ENCODE measurements at regions not wholly inside any gene's neighbourhood (a gene's known extent, or its start where the extent isn't known, plus 50 kb on each side); places are given as distances from the start of the nearest gene placed in this dataset.

DNA sequence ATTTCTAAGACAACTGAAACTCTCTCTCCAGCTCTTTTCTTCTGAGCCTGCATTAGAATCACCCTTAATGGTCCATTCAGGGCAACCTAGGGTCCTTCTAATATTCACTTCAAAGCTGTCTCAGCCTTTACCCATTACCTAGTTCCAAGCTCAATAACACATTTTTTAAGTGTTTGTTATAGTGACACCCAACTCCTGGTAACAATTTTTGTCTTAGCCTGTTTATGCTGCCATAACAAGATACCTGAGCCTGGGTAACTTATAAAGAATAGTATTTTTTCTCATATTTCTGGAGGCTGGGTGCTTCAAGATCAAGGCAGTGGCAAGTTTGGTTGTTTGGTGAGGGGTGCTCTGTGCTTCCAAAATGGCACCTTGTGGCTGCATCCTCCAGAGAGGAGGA is 531.5 kb upstream of the USP24 start:
- no peak for TF ChIP-seq POLR2A (IDR thresholded peaks at IDR 0.05)
- TF ChIP-seq, protein P1, sequence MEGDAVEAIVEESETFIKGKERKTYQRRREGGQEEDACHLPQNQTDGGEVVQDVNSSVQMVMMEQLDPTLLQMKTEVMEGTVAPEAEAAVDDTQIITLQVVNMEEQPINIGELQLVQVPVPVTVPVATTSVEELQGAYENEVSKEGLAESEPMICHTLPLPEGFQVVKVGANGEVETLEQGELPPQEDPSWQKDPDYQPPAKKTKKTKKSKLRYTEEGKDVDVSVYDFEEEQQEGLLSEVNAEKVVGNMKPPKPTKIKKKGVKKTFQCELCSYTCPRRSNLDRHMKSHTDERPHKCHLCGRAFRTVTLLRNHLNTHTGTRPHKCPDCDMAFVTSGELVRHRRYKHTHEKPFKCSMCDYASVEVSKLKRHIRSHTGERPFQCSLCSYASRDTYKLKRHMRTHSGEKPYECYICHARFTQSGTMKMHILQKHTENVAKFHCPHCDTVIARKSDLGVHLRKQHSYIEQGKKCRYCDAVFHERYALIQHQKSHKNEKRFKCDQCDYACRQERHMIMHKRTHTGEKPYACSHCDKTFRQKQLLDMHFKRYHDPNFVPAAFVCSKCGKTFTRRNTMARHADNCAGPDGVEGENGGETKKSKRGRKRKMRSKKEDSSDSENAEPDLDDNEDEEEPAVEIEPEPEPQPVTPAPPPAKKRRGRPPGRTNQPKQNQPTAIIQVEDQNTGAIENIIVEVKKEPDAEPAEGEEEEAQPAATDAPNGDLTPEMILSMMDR (IDR thresholded peaks at IDR 0.05 in 8 of 11, conservative IDR thresholded peaks at IDR 0.05 in 3 of 11): no peak
- no peak for TF ChIP-seq POLR2AphosphoS5 (IDR thresholded peaks at IDR 0.05)
